Stimulated activated CD4-positive, alpha-beta T cell treated with anti-CD3 and anti-CD28 coated beads, Interleukin-12 subunit alpha, Interleukin-12 subunit beta, amount 100 ng/mL, for 4 hours (primary cell): ENCODE measurements at regions not wholly inside any gene's neighbourhood (a gene's known extent, or its start where the extent isn't known, plus 50 kb on each side); places are given as distances from the start of the nearest gene placed in this dataset.
"Not testable (repeated sequence)": the region's sequence is repeated elsewhere in the genome, so short reads cannot be mapped to it uniquely, and the experiment has no call there.

Source experiments
- DNase-seq: peaks from one replicate; pipeline ENCODE4 v3.0.0-alpha.2; 2020

DNA sequence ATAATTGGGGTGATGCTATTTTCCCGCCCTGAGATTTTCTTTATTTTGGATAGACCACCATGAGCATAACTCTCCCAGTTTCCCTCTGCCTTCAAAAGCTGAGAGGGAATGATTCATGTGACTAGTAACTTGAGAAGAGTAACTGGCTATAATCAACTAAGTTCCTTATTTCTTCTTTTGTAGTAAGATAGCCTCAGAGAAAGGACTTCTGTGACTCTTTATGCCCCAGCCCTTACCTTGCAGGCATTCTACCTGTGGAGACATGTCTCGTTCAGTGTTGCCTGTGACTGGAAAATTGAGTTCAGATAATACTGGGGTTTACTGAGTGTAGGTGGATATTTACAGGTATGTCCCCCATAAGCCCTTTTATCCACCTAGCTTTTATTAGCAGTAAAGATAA is 715.4 kb upstream of the HS3ST1 start:
- no peak for DNase-seq

- DNase-seq = no peak
Observed at GRCh38 chr4:12140864-12141263, 712.2 kb upstream of the HS3ST1 start.

DNA sequence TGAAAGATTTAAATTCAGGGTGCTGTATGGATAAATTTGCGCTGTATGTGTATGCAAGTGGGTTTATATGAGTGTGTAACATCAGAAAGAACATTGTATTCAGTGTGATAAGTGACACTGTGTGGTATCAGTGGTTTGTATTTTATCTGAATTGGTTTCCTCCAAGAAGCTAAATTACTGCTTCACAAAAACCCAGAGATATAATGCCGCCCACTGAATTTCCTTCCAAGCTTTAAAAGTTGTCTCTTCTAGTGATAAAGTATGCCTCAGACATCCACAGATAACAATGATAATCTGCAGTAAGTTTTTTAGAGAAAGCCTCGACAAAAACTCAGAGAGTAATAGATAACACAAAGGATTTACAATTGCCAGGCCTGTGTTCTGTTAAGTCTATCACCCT is 710.6 kb upstream of the HS3ST1 start:
- DNase-seq = no peak

DNA sequence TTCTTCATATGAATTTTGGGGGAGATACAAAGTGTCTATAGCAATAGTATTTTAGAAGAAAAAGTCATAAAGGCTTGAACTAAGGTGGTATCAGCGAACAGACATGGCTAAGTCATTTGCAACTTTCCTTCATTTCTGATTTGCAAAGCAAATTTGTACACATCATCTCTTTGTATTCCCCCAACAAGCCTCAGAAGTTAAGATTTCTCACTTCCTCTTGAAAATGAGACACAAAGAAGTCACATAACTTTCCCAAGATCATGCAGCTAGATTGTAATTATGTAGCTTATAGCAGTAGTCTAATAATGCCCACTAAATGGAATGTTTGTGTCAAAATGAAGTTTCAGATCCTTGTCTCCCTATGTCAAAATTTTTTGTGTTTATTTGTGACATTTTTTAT is 709.8 kb upstream of the HS3ST1 start:
- DNase-seq = no peak

DNA sequence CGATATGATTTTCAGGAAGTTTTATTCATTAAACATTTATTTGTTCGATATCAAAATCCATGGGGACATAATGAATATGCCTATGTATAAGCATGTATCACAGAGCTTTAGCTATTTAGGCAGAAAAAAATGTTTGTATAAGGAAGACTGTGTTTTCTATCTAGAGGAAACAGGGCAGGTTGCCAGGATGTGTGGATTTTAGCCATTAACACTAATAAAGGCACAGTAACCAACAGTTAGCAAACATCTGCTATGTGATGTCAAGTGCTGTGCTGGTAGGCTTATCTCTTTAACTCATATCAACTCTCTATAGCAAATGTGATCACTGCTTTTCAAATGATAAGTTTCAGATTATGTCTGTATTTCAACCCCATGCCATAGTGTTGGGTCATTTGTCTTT is 708.9 kb upstream of the HS3ST1 start:
- DNase-seq = no peak

GRCh38 chr4:12126474-12126873 is 697.8 kb upstream of the HS3ST1 start:
- no peak for DNase-seq

DNA sequence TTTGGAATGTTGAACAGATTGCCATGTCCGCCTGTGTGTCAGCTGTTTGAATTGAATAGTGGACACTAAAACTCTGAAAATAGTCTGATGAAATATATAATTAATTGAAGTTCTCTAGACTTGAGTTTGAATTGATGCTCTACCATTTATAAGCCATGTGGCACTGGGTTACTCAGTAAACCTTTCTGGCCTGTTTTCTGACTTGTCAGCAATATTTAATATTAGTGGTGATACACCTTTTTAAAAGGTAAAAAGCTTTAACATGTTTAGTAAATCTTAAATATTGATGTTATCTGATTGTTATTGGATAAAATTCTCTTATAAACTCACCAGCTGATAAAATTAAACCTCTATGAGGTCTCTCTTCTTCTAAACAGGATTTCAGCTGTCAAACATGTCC is 695.4 kb upstream of the HS3ST1 start:
- no peak for DNase-seq

GRCh38 chr4:12123707-12124106 is 695.0 kb upstream of the HS3ST1 start:
- no peak for DNase-seq

DNA sequence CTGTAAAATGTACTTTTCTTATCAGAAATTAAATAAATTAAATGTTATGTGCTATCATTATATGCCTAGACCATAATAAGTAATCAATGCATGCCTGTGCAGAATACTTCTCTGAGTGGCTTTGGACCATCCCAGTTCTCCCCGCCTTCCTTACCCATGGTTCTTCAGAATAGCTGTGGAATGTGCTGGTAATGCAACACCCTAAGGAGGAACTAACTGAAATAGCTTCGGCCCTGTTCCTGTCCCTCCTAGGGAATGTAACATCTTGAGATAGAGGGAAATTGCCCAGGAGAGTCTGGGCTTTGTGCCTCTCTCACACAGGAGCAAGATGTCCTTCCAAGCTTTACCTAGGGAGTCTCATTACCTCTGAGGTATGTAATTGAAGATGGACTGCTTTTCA is 693.6 kb upstream of the HS3ST1 start:
- DNase-seq = no peak

GRCh38 chr4:12120968-12121367 is 692.3 kb upstream of the HS3ST1 start:
- no peak for DNase-seq

GRCh38 chr4:12118651-12119213 is 690.0 kb upstream of the HS3ST1 start:
- no peak for DNase-seq

GRCh38 chr4:12116009-12116552 is 687.4 kb upstream of the HS3ST1 start:
- no peak for DNase-seq

DNA sequence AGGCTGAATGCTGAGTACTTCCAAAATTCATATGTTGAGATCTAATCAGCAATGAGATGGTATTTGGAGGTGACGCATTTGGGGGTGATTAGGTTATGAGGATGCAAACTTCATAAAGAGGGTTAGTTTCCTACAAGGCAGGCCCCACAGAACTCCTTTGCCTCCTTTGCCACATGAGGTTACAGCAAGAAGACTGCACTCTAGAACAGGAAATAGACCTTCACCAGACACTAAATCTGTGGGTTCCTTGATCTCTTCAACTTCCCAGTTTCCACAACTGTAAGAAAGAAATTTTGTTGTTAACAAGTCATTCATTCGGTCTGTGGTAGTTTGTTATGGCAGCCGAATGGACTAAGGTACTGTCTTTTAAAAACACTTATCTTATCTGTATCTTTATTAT is 681.9 kb upstream of the HS3ST1 start:
- DNase-seq = no peak

DNA sequence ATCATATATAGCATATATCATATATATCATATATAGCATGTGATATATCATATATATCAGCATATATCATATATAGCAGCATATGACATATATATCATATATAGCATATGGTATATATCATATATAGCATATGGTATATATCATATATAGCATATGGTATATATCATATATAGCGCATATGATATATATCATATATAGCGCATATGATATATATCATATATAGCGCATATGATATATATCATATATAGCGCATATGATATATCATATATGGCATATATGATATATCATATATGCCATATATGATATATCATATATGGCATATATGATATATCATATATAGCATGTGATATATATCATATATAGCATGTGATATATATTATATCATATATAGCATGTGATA is 680.4 kb upstream of the HS3ST1 start:
- DNase-seq = not testable (repeated sequence)

DNA sequence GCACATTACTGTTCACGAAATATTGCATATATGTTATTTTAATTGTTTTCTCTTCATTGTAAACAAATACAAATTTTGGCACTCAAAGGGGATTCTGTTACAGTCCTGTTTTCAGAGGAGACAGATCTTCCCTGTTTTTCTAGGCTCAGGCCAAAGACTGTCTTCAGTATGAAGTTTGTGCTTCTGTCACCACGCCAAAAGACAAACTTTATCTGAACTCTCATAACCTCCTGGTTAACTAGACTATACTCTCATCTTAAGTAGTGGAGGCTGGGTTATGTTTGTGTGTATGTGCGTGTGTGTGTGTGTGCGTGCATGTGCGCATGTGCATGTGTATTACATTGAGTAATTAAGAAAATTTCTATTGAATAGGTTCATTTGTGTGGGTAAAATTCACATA is 676.8 kb upstream of the HS3ST1 start:
- no peak for DNase-seq

DNA sequence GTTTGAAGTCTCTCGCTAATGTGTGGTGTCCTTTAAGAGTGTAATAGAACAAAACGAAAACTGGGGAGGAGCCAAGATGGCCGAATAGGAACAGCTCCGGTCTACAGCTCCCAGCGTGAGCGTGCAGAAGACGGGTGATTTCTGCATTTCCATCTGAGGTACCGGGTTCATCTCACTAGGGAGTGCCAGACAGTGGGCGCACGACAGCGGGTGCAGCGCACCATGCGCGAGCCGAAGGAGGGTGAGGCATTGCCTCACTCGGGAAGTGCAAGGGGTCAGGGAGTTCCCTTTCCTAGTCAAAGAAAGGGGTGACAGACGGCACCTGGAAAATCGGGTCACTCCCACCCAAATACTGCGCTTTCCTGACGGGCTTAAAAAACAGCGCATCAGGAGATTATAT is 661.2 kb upstream of the HS3ST1 start:
- not testable (repeated sequence) for DNase-seq

DNA sequence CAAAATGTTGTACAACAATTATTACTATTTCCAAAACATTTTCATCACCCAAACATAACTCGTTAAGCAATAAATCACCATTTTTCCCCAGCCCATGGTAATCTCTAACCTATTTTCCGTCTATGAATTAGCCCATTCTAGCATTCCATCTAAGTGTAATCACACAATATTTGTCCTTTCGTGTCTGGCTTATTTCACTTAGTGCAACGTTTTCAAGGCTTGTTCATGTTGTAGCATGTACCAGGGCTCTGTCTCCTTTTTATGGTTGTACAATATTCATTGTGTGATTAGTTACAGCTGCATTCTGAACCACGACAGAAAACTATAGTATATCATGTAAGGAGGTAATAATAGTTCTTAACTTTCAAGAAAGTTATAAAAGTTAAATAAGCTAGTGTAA is 656.0 kb upstream of the HS3ST1 start:
- no peak for DNase-seq

DNA sequence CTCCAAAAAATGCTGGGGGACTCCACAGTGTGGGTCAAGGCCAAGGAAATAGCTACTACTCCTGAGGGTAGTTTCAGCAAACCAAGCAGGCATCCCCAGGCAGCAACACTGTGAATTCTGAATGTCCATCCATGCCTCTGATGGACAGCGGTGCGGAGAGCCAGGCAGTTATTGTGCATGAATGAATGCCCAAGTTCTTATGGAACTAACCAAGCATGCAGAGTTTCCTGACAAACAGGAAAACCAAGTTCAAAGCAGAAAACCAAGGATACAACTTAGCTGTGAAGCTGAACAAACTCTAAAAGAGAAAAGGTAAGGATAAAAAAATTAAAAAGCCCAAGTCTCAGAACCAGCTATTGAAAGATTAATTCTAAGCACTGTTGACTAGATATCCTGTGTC is 642.6 kb upstream of the HS3ST1 start:
- DNase-seq = no peak

- DNase-seq = no peak
Observed at GRCh38 chr4:12053966-12054365, 625.3 kb upstream of the HS3ST1 start.

GRCh38 chr4:12053556-12053955 is 624.9 kb upstream of the HS3ST1 start:
- no peak for DNase-seq

- DNase-seq = no peak
Observed at GRCh38 chr4:12050357-12050756, 621.7 kb upstream of the HS3ST1 start.

GRCh38 chr4:12042818-12043217 is 614.1 kb upstream of the HS3ST1 start:
- DNase-seq = no peak

- DNase-seq = no peak
Observed at GRCh38 chr4:12041828-12042227, 613.1 kb upstream of the HS3ST1 start.

GRCh38 chr4:12036450-12036849 is 607.8 kb upstream of the HS3ST1 start:
- DNase-seq = no peak

DNA sequence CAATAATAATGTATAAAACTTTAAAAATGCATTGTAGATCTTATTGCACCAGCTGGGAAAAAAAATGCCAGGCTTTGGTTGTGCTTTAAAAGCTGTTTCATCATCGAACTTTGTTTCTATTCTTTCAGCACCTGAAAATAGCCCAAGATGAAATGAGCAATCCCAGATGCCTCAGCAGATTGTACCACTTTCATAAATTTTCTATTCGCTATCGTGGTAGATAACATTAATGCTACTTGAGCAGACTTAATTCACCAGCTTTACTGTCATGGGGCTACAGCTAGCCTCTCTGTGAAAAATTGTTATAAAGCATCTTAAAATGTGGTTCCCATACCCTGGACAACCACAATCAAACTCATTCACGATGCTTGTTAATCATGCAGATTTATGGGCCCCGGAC is 599.6 kb upstream of the HS3ST1 start:
- no peak for DNase-seq

DNA sequence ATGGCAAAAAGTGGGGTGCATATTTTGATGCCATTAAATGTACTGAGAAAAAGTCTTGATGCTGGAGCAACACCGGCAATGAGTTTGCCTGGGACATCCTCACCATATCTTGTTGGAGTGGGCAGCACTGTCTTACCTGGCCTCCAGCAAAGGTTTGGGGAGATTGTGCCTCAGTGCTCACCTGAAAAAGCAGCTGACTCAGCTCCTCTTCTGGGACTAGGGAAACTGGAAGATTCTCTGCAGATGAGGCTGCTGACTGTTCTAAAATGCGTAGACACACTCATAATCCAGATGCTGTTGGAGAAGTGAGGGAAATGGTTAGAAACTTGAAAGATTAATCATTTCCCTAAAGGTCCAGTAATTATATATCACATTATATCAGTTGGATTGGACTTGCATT is 593.7 kb upstream of the HS3ST1 start:
- no peak for DNase-seq
